DND-41 (cell line): ENCODE measurements at regions not wholly inside any gene's neighbourhood (a gene's known extent, or its start where the extent isn't known, plus 50 kb on each side); places are given as distances from the start of the nearest gene placed in this dataset.

Experiments used
- ATAC-seq: fragments of 200-7000 bp; cut with Tn5 transposase; 3 replicates; pipeline ENCODE4 v1.9.1; 2021; ENCODE audit warnings: low read depth; ENCODE audit not compliant: insufficient read depth
- DNase-seq: peaks from one replicate; pipeline ENCODE4 v3.0.0-alpha.2; 2020
- H2AFZ ChIP-seq: 2 replicates; pipeline ENCODE4 v1.6.0; 2012; ENCODE audit warnings: low read depth, low read length
- H3K27ac ChIP-seq: 2 replicates; pipeline ENCODE4 v1.5.1; 2012; ENCODE audit warnings: low read length, inconsistent platforms
- H3K27me3 ChIP-seq: fragments of 200-600 bp; sonication (generic); 2 replicates; pipeline ENCODE4 v1.6.0; 2012; ENCODE audit warnings: low read length, mild to moderate bottlenecking, inconsistent platforms; ENCODE audit not compliant: insufficient read depth, poor library complexity
- H3K36me3 ChIP-seq: 2 replicates; pipeline ENCODE4 v1.5.1; 2012; ENCODE audit warnings: low read length, inconsistent platforms; ENCODE audit not compliant: insufficient read depth
- H3K4me1 ChIP-seq: 2 replicates; pipeline ENCODE4 v1.5.1; 2012; ENCODE audit warnings: mild to moderate bottlenecking, low read length; ENCODE audit not compliant: insufficient read depth
- H3K4me2 ChIP-seq: 2 replicates; pipeline ENCODE4 v1.6.0; 2012; ENCODE audit warnings: mild to moderate bottlenecking, moderate library complexity, low read length, inconsistent platforms; ENCODE audit not compliant: insufficient read depth
- H3K4me3 ChIP-seq, 2 experiments: fragments of 200-600 bp in 1 of 2; shearing (Covaris generic) in 1 of 2; 2 replicates each; pipeline ENCODE4 v1.5.1; 2012 to 2016; ENCODE audit warnings: inconsistent platforms in 2 of 2, low read length in 2 of 2, mild to moderate bottlenecking in 2 of 2, low read depth in 1 of 2, moderate library complexity in 1 of 2
- H3K79me2 ChIP-seq: 2 replicates; pipeline ENCODE4 v1.6.0; 2012; ENCODE audit warnings: low read length, inconsistent platforms; ENCODE audit not compliant: insufficient read depth
- H3K9ac ChIP-seq: 2 replicates; pipeline ENCODE4 v1.6.0; 2012; ENCODE audit warnings: low read depth, mild to moderate bottlenecking, inconsistent platforms, low read length, moderate library complexity
- H3K9me3 ChIP-seq: 2 replicates; pipeline ENCODE4 v1.5.1; 2012; ENCODE audit warnings: low read length, moderate library complexity, mild to moderate bottlenecking, inconsistent platforms; ENCODE audit not compliant: insufficient read depth, severe bottlenecking
- H4K20me1 ChIP-seq: 2 replicates; pipeline ENCODE4 v1.6.0; 2012; ENCODE audit warnings: low read length; ENCODE audit not compliant: insufficient read depth
- CTCF ChIP-seq: IDR thresholded peaks from 2 replicates; pipeline ENCODE4 v1.5.1; 2012; ENCODE audit warnings: borderline replicate concordance, low read length, moderate library complexity, mild to moderate bottlenecking; ENCODE audit not compliant: poor library complexity, severe bottlenecking; ENCODE audit errors: extremely low read depth
- EZH2 ChIP-seq: IDR thresholded peaks from 3 replicates; pipeline ENCODE4 v1.6.1; 2012; ENCODE audit warnings: borderline replicate concordance, low read depth, mild to moderate bottlenecking, moderate library complexity, low read length, inconsistent platforms; ENCODE audit not compliant: severe bottlenecking

- Histone ChIP-seq H3K4me2 (no peak overlapping the region), H3K9me3 (no peaks in the 10 kb centered on the region), H3K79me2 (no peaks in the 10 kb centered on the region), H3K4me3 (no peak overlapping the region), H2AFZ (no peak overlapping the region), H3K4me1 (no peaks in the 10 kb centered on the region), H3K36me3 (no peaks in the 10 kb centered on the region), H3K27me3 (no peaks in the 10 kb centered on the region), H3K27ac (no peak overlapping the region), H3K9ac (no peak overlapping the region), H4K20me1 (no peaks in the 10 kb centered on the region)
- TF ChIP-seq EZH2 (no peak), CTCF (no peak)
- DNase-seq, result no peak
- ATAC-seq, result no peak
These were observed 392.4 kb upstream of the TNRC6C start for GRCh38 chr17:77566151-77566550.

DNA sequence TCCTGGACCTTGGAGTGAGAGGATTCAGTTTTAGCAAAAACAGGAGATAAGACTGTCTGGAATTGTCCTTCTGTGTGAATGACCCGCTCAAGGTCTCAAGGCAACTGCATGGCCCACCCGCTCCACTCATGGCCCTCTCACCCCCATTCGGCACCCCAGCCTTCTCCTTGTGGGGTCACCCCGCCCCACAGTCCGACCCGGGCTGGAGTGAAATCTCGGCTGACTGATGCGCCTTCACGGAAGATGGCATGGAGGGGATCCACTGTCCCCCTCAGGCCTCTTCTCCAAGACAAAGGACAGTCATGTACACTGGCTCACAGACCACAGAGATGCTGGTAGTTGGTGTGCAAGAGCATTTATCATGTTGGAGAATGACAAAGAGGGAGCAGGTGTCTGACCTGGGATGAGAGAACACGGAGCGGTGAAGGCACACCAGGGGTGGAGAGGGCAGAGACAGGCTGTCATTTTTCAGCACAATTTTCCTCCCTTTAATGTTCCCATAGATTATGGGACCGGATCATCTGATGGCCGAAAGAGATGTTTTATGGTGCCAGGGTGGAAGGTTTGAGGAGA, 391.9 kb upstream of the TNRC6C start:
- H2AFZ ChIP-seq, result no peak overlapping the region

DNA sequence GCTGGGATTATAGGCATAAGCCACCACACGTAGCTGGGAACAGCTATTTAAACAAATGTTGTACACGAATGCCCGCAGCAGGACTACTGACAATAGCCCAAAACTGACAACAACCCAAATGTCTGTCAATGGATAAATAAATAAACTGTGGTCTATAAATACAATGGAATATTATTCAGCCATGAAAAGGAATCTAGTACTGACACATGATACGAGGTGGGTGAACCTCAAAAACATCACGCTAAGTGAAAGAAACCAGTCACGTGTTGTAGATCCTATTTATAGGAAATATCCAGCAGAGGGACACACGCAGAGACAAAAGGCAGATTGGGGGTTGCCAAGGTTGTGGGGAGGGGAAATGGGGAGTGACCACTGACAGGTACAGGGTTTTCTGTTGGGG, 390.0 kb upstream of the TNRC6C start:
- Histone ChIP-seq H2AFZ (no peak overlapping the region), H3K4me1 (no peaks in the 10 kb centered on the region), H4K20me1 (no peaks in the 10 kb centered on the region), H3K36me3 (no peaks in the 10 kb centered on the region), H3K4me2 (no peak overlapping the region), H3K9ac (no peak overlapping the region), H3K4me3 (no peak overlapping the region), H3K27me3 (no peaks in the 10 kb centered on the region), H3K79me2 (no peaks in the 10 kb centered on the region), H3K9me3 (no peaks in the 10 kb centered on the region), H3K27ac (no peak overlapping the region)
- no peak for DNase-seq
- TF ChIP-seq CTCF (no peak), EZH2 (no peak)
- no peak for ATAC-seq

More for the DNA sequence above, 391.9 kb upstream of the TNRC6C start:
- no peak overlapping the region for H3K27ac ChIP-seq
- H3K9ac ChIP-seq, result no peak overlapping the region
- H3K4me2 ChIP-seq, result no peak overlapping the region
- H3K9me3 ChIP-seq, result no peaks in the 10 kb centered on the region
- ATAC-seq (no peak), DNase-seq (no peak)
- H3K36me3 ChIP-seq, result no peaks in the 10 kb centered on the region
- no peaks in the 10 kb centered on the region for H3K79me2 ChIP-seq
- H3K4me3 ChIP-seq, result no peak overlapping the region
- no peaks in the 10 kb centered on the region for H3K4me1 ChIP-seq
- TF ChIP-seq CTCF (no peak), EZH2 (no peak)
- H3K27me3 ChIP-seq, result no peaks in the 10 kb centered on the region
- no peaks in the 10 kb centered on the region for H4K20me1 ChIP-seq
